Natural killer cell (primary cell): ENCODE measurements at regions not wholly inside any gene's neighbourhood (a gene's known extent, or its start where the extent isn't known, plus 50 kb on each side); places are given as distances from the start of the nearest gene placed in this dataset.

Experiments used
- ATAC-seq, 3 donors: fragments of 150-1000 bp in 2 of 3; fragments of 200-7000 bp in 1 of 3; cut with Tn5 transposase; 1 replicate in 1 of 3; 2 replicates in 2 of 3; pipeline ENCODE4 v1.10.0; 2021; ENCODE audit warnings: mild to moderate bottlenecking in 2 of 3, moderate library complexity in 2 of 3
- DNase-seq, 2 donors: peaks; one replicate each; pipeline versions ENCODE4 v3.0.0 to v3.0.0-alpha.2; 2013 to 2021; ENCODE audit warnings: mixed read lengths in 1 of 2
- H3K27ac ChIP-seq: one replicate; pipeline ENCODE4 v1.5.1; 2013; ENCODE audit warnings: mild to moderate bottlenecking, low read length
- H3K27me3 ChIP-seq: one replicate; pipeline ENCODE4 v1.6.1; 2013; ENCODE audit warnings: low read length; ENCODE audit not compliant: control insufficient read depth, insufficient read depth
- H3K36me3 ChIP-seq: one replicate; pipeline ENCODE4 v1.6.1; 2013; ENCODE audit warnings: low read length; ENCODE audit not compliant: control insufficient read depth, insufficient read depth
- H3K4me1 ChIP-seq: one replicate; pipeline ENCODE4 v1.6.1; 2013; ENCODE audit warnings: low read length; ENCODE audit not compliant: control insufficient read depth, insufficient read depth
- H3K4me3 ChIP-seq: one replicate; pipeline ENCODE4 v1.5.1; 2013; ENCODE audit warnings: low read length
- H3K9me3 ChIP-seq: one replicate; pipeline ENCODE4 v1.6.1; 2013; ENCODE audit warnings: low read length; ENCODE audit not compliant: control insufficient read depth, insufficient read depth
- H3K27ac Mint-ChIP-seq, 2 donors: one replicate each; pipeline ENCODE4 v1.8.0; 2022; ENCODE audit warnings: mild to moderate bottlenecking in 2 of 2, mixed read lengths in 2 of 2, moderate library complexity in 1 of 2
- H3K27me3 Mint-ChIP-seq, 2 donors: one replicate each; pipeline ENCODE4 v1.8.0; 2022; ENCODE audit warnings: low read depth in 2 of 2, mixed read lengths in 2 of 2
- H3K36me3 Mint-ChIP-seq: one replicate; pipeline ENCODE4 v1.8.0; 2022; ENCODE audit warnings: mixed read lengths
- H3K4me1 Mint-ChIP-seq, 2 donors: one replicate each; pipeline ENCODE4 v1.8.0; 2022; ENCODE audit warnings: mixed read lengths in 2 of 2
- H3K4me3 Mint-ChIP-seq: one replicate; pipeline ENCODE4 v1.8.0; 2022; ENCODE audit warnings: mild to moderate bottlenecking, moderate library complexity, mixed read lengths
- H3K9me3 Mint-ChIP-seq, 2 donors: one replicate each; pipeline ENCODE4 v1.8.0; 2022; ENCODE audit warnings: mixed read lengths in 2 of 2
- WGBS: methylation state at CpG from one replicate; pipeline ENCODE4 v1.1.7; 2013; ENCODE audit warnings: missing lambda C conversion rate; ENCODE audit not compliant: insufficient coverage; 5-methylcytosine and 5-hydroxymethylcytosine counted together
- intact Hi-C: fragments of 100-400 bp; cut with micrococcal nuclease; formaldehyde crosslinking; loops from one replicate; pipeline ENCODE4 v1.14.2; 2022
- TF ChIP-seq, protein P1 (sequence below): fragments of 200-600 bp; IDR thresholded peaks from one replicate; pipeline ENCODE4 v1.8.0; 2022; ENCODE audit warnings: antibody characterized with exemption

DNA sequence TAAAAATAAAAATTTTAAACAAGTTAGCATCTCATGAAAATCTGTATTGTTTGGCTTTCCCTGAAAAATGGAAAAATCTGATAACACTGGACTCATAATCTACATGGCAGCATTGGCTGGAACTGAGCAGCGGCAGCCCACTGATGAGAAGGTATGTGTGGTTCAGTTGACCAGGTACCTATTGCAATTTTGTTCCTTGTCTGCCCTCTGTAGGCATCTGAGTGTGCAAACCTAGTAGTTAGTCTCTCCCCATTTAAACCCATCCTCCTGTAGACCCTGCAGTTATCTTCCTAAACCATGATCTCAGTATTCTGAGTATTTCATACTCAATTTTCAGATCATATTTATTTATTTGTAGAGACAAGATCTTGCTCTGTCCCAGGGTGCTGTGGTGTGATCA, 59.4 kb upstream of the SERBP1 start:
- intact Hi-C loops = no loop called here
- H3K4me3 Mint-ChIP-seq = no peak overlapping the region
- ATAC-seq = peak in 1 of 3 donors; percentile 37

DNA sequence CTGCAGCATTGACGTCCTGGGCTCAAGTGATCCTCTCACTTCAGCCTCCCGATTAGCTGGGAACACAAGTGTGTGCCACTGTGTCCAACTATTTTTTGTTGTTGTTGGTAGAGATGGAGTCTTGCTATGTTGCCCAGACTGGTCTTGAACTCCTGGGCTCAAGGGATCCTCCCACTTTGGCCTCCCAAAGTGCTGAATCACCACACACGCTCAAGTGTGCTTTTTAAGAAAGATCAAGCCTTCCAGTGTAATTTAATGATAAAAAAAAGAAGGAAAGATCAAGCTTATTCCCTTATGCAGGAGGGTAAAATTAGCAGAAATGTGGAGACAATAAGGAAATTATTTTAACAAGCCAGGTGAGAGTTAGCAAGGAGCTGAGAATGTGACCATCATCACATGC, 61.1 kb upstream of the SERBP1 start:
- H3K4me1 ChIP-seq = no peaks in the 10 kb centered on the region
- no peaks in the 10 kb centered on the region for H3K36me3 ChIP-seq
- Mint-ChIP-seq H3K27ac (no peak overlapping the region), H3K4me3 (no peak overlapping the region), H3K4me1 (no peaks in the 10 kb centered on the region), H3K27me3 (peaks cover 0 to 3% of the 10 kb centered on the region in 2 donors), H3K36me3 (no peaks in the 10 kb centered on the region), H3K9me3 (no peaks in the 10 kb centered on the region)
- H3K27ac ChIP-seq = no peak overlapping the region
- ATAC-seq (no peak), DNase-seq (no peak)
- no peak overlapping the region for H3K4me3 ChIP-seq
- H3K27me3 ChIP-seq = no peaks in the 10 kb centered on the region
- intact Hi-C loops = no loop called here
- H3K9me3 ChIP-seq = no peaks in the 10 kb centered on the region
- TF ChIP-seq, protein P1, sequence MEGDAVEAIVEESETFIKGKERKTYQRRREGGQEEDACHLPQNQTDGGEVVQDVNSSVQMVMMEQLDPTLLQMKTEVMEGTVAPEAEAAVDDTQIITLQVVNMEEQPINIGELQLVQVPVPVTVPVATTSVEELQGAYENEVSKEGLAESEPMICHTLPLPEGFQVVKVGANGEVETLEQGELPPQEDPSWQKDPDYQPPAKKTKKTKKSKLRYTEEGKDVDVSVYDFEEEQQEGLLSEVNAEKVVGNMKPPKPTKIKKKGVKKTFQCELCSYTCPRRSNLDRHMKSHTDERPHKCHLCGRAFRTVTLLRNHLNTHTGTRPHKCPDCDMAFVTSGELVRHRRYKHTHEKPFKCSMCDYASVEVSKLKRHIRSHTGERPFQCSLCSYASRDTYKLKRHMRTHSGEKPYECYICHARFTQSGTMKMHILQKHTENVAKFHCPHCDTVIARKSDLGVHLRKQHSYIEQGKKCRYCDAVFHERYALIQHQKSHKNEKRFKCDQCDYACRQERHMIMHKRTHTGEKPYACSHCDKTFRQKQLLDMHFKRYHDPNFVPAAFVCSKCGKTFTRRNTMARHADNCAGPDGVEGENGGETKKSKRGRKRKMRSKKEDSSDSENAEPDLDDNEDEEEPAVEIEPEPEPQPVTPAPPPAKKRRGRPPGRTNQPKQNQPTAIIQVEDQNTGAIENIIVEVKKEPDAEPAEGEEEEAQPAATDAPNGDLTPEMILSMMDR = no peak
- WGBS = 96% methylated on average over 3 of the region's 3 CpGs

More for the DNA sequence above, 59.4 kb upstream of the SERBP1 start:
- Histone ChIP-seq H3K27me3 (no peaks in the 10 kb centered on the region), H3K27ac (no peak overlapping the region), H3K9me3 (no peaks in the 10 kb centered on the region), H3K4me1 (no peaks in the 10 kb centered on the region), H3K36me3 (no peaks in the 10 kb centered on the region), H3K4me3 (no peak overlapping the region)
- peak in 1 of 2 donors; percentile 41 for DNase-seq
- Mint-ChIP-seq H3K4me1 (no peaks in the 10 kb centered on the region), H3K27me3 (peaks cover 0 to 3% of the 10 kb centered on the region in 2 donors), H3K36me3 (no peaks in the 10 kb centered on the region), H3K9me3 (no peaks in the 10 kb centered on the region), H3K27ac (no peak overlapping the region)
- 50% methylated on average over 1 of the region's 1 CpG for WGBS
- TF ChIP-seq, protein P1 = no peak

DNA sequence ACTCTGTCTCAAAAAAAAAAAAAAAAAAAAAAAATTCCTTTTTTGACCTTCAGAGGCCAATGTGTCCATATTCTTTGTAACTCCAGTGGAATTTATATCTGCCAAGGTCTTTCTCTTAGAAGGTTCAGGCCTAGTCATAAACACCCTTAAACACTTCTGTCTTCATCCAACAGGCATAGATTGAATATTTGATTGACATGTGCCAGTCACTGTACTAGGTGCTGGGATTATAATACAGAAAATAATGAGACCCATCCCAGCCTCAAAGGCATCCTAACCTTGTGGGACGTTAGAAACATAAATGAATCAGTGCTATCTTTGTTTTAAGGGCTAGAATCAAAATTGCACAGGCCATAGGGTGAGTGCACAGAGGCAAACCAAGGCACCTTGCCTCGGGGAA, 62.9 kb upstream of the SERBP1 start:
- TF ChIP-seq, protein P1 = no peak
- no peak for DNase-seq
- Mint-ChIP-seq H3K36me3 (no peaks in the 10 kb centered on the region), H3K9me3 (no peaks in the 10 kb centered on the region), H3K4me1 (no peaks in the 10 kb centered on the region), H3K4me3 (no peak overlapping the region), H3K27me3 (peaks cover 0 to 3% of the 10 kb centered on the region in 2 donors), H3K27ac (no peak overlapping the region)
- no peaks in the 10 kb centered on the region for H3K4me1 ChIP-seq
- H3K27me3 ChIP-seq = no peaks in the 10 kb centered on the region
- H3K27ac ChIP-seq = no peak overlapping the region
- no peaks in the 10 kb centered on the region for H3K36me3 ChIP-seq
- WGBS = 87% methylated on average over 2 of the region's 2 CpGs
- no peak for ATAC-seq
- H3K4me3 ChIP-seq = no peak overlapping the region
- intact Hi-C loops = no loop called here
- no peaks in the 10 kb centered on the region for H3K9me3 ChIP-seq

DNA sequence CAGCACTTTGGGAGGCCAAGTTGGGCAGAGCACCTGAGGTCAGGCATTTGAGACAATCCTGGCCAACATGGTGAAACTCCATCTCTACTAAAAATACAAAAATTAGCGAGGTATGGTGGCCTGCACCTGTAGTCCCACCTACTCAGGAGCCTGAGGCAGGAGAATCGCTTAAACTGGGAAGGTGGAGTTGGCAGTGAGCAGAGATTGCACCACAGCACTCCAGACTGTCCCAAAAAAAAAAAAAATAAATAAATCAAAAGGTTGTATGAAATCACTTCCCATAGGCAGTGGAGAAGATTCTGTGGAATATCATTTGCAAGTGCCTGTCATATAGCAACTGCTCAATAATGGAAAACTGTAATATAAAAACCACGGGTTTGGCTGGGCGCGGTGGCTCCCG, 65.1 kb upstream of the SERBP1 start:
- Mint-ChIP-seq H3K9me3 (no peaks in the 10 kb centered on the region), H3K36me3 (no peaks in the 10 kb centered on the region), H3K4me1 (peaks cover 0 to 2% of the 10 kb centered on the region in 2 donors), H3K27ac (no peak overlapping the region), H3K27me3 (peaks cover 0 to 3% of the 10 kb centered on the region in 2 donors), H3K4me3 (no peak overlapping the region)
- H3K4me3 ChIP-seq = no peak overlapping the region
- intact Hi-C loops = no loop called here
- WGBS = 92% methylated on average over 5 of the region's 6 CpGs
- DNase-seq (no peak), ATAC-seq (no peak)
- H3K4me1 ChIP-seq = peaks cover 2% of the 10 kb centered on the region
- H3K27ac ChIP-seq = no peak overlapping the region
- H3K27me3 ChIP-seq = no peaks in the 10 kb centered on the region
- no peaks in the 10 kb centered on the region for H3K36me3 ChIP-seq
- H3K9me3 ChIP-seq = no peaks in the 10 kb centered on the region
- TF ChIP-seq, protein P1 = no peak
